ENCODE measurements at regions not wholly inside any gene's neighbourhood (a gene's known extent, or its start where the extent isn't known, plus 50 kb on each side); places are given as distances from the start of the nearest gene placed in this dataset.

DNA sequence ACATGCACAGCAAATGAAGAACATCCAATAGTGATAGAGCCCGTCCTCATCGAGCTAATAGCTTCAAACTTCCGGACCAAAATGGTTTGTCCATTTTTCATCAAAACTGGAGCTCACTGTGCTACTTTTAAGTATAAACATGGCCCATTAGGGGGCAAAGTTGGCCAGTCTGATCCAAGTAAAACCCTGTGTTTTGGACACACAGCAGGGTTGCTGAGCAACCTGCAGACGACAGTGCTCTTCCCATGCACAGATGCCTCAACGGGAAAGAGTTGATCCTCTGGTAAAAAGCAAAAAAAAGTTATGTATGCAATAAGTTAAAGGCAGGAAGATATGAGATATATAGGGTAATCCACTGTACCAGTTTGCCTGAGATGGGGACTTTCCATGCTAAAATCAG is 244.0 kb upstream of the THBS1 start:
- TF ChIP-seq POLR2AphosphoS5 (IDR thresholded peaks at IDR 0.05) (no peak), EZH2 (IDR thresholded peaks at IDR 0.05; ENCODE audit: borderline replicate concordance, insufficient read depth, low read length, poor library complexity, severe bottlenecking) (no peak)
- TF ChIP-seq, protein P1, sequence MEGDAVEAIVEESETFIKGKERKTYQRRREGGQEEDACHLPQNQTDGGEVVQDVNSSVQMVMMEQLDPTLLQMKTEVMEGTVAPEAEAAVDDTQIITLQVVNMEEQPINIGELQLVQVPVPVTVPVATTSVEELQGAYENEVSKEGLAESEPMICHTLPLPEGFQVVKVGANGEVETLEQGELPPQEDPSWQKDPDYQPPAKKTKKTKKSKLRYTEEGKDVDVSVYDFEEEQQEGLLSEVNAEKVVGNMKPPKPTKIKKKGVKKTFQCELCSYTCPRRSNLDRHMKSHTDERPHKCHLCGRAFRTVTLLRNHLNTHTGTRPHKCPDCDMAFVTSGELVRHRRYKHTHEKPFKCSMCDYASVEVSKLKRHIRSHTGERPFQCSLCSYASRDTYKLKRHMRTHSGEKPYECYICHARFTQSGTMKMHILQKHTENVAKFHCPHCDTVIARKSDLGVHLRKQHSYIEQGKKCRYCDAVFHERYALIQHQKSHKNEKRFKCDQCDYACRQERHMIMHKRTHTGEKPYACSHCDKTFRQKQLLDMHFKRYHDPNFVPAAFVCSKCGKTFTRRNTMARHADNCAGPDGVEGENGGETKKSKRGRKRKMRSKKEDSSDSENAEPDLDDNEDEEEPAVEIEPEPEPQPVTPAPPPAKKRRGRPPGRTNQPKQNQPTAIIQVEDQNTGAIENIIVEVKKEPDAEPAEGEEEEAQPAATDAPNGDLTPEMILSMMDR (IDR thresholded peaks at IDR 0.05; ENCODE audit: poor library complexity, severe bottlenecking), result no peak
